ENCODE measurements at regions not wholly inside any gene's neighbourhood (a gene's known extent, or its start where the extent isn't known, plus 50 kb on each side); places are given as distances from the start of the nearest gene placed in this dataset.

- DNase-seq = no peak
These were observed 1072.4 kb downstream of the BRD1 start for GRCh38 chr22:48755059-48755949.

- DNase-seq = no peak
These were observed 1073.0 kb downstream of the BRD1 start for GRCh38 chr22:48754611-48755058.

- DNase-seq = no peak
These were observed 1073.7 kb downstream of the BRD1 start for GRCh38 chr22:48753752-48754517.

- DNase-seq = no peak
These were observed 1074.3 kb downstream of the BRD1 start for GRCh38 chr22:48753381-48753730.

- no peak for DNase-seq
These were observed 1075.0 kb downstream of the BRD1 start for GRCh38 chr22:48752451-48753380.

- no peak for DNase-seq
These were observed 1075.9 kb downstream of the BRD1 start for GRCh38 chr22:48751539-48752437.

- no peak for DNase-seq
These were observed 1076.7 kb downstream of the BRD1 start for GRCh38 chr22:48750826-48751440.

GRCh38 chr22:48750282-48750681, 1077.4 kb downstream of the BRD1 start:
- DNase-seq = no peak

- DNase-seq = no peak
These were observed 1078.0 kb downstream of the BRD1 start for GRCh38 chr22:48749555-48750227.

GRCh38 chr22:48748860-48749554, 1078.7 kb downstream of the BRD1 start:
- no peak for DNase-seq

GRCh38 chr22:48748113-48748859, 1079.4 kb downstream of the BRD1 start:
- no peak for DNase-seq

GRCh38 chr22:48746789-48747425, 1080.8 kb downstream of the BRD1 start:
- no peak for DNase-seq

GRCh38 chr22:48745842-48746788, 1081.6 kb downstream of the BRD1 start:
- no peak for DNase-seq

- DNase-seq = no peak
These were observed 1082.5 kb downstream of the BRD1 start for GRCh38 chr22:48744967-48745841.

- no peak for DNase-seq
These were observed 1083.4 kb downstream of the BRD1 start for GRCh38 chr22:48744283-48744641.

GRCh38 chr22:48743601-48744282, 1083.9 kb downstream of the BRD1 start:
- no peak for DNase-seq

Measured in CD4-positive, alpha-beta T cell treated with Interleukin-21 for 1 hour (primary cell).